Lung (tissue), 11 donors: ENCODE measurements at regions not wholly inside any gene's neighbourhood (a gene's known extent, or its start where the extent isn't known, plus 50 kb on each side); places are given as distances from the start of the nearest gene placed in this dataset.

Experiments used
- ATAC-seq: fragments of 200-7000 bp; cut with Tn5 transposase; one replicate; pipeline ENCODE4 v1.9.1; 2020; ENCODE audit warnings: moderate number of reproducible peaks; ENCODE audit not compliant: insufficient read depth, low FRiP score
- DNase-seq, 3 donors: peaks; one replicate each; pipeline ENCODE4 v3.0.0-alpha.2; 2013 to 2017
- H3K27ac ChIP-seq, 2 donors: one replicate each; pipeline ENCODE4 v1.5.1; 2013; ENCODE audit warnings: mild to moderate bottlenecking in 2 of 2, moderate library complexity in 2 of 2, control low read depth in 1 of 2, inconsistent platforms in 1 of 2, low read depth in 1 of 2, low read length in 1 of 2
- H3K27me3 ChIP-seq, 3 donors: one replicate each; pipeline ENCODE4 v1.5.1; 2013; ENCODE audit warnings: low read length in 2 of 3; ENCODE audit not compliant: control insufficient read depth in 3 of 3, insufficient read depth in 3 of 3
- H3K36me3 ChIP-seq, 4 donors: one replicate each; pipeline ENCODE4 v1.5.1; 2013; ENCODE audit warnings: low read length in 4 of 4, mild to moderate bottlenecking in 1 of 4, moderate library complexity in 1 of 4; ENCODE audit not compliant: control insufficient read depth in 4 of 4, insufficient read depth in 4 of 4
- H3K4me1 ChIP-seq, 5 donors: one replicate each; pipeline ENCODE4 v1.5.1; 2013; ENCODE audit warnings: low read length in 5 of 5, mild to moderate bottlenecking in 2 of 5, moderate library complexity in 1 of 5; ENCODE audit not compliant: control insufficient read depth in 5 of 5, insufficient read depth in 5 of 5
- H3K4me3 ChIP-seq: one replicate; pipeline ENCODE4 v1.5.1; 2013; ENCODE audit warnings: mild to moderate bottlenecking, control low read depth, moderate library complexity
- H3K9ac ChIP-seq, 2 donors: one replicate each; pipeline ENCODE4 v1.5.1; 2013; ENCODE audit warnings: low read length in 2 of 2, control low read depth in 1 of 2; ENCODE audit not compliant: insufficient read depth in 1 of 2
- H3K9me3 ChIP-seq, 4 donors: one replicate each; pipeline ENCODE4 v1.5.1; 2013; ENCODE audit warnings: low read length in 3 of 4, mild to moderate bottlenecking in 1 of 4, moderate library complexity in 1 of 4; ENCODE audit not compliant: control insufficient read depth in 4 of 4, insufficient read depth in 3 of 4
- WGBS, 2 donors: extraction: QIAGEN DNeasy Blood & Tissue Kit; methylation state at CpG; one replicate each; pipeline ENCODE4 v1.1.7; 2013; 5-methylcytosine and 5-hydroxymethylcytosine counted together
- TF ChIP-seq, protein P1 (sequence below): IDR thresholded peaks from 2 replicates; pipeline ENCODE4 v1.5.1; 2012; ENCODE audit warnings: mild to moderate bottlenecking; ENCODE audit errors: control extremely low read depth, extremely low read depth
- donor health status: control.
- donor health status: control.
- donor health status: Bipolar disorder and iron deficiency.
- donor health status: healthy.
- donor health status: DM: yes; HTN: yes; CAD: no.

GRCh38 chr5:57947181-57947580, 464.6 kb upstream of the ACTBL2 start:
- DNase-seq (peak; percentile 86 to 94 (median 91)), ATAC-seq (no peak)
- 76 to 78% methylated on average over 5 of the region's 5 CpGs for WGBS, 2 donors
- Histone ChIP-seq H3K27me3 (no peaks in the 10 kb centered on the region), H3K27ac (no peak overlapping the region), H3K36me3 (no peaks in the 10 kb centered on the region), H3K4me1 (peaks cover 0 to 15% (median 0%) of the 10 kb centered on the region in 5 donors), H3K9me3 (peaks cover 0 to 1% (median 0%) of the 10 kb centered on the region in 4 donors), H3K9ac (no peak overlapping the region), H3K4me3 (no peak overlapping the region)
- TF ChIP-seq, protein P1, sequence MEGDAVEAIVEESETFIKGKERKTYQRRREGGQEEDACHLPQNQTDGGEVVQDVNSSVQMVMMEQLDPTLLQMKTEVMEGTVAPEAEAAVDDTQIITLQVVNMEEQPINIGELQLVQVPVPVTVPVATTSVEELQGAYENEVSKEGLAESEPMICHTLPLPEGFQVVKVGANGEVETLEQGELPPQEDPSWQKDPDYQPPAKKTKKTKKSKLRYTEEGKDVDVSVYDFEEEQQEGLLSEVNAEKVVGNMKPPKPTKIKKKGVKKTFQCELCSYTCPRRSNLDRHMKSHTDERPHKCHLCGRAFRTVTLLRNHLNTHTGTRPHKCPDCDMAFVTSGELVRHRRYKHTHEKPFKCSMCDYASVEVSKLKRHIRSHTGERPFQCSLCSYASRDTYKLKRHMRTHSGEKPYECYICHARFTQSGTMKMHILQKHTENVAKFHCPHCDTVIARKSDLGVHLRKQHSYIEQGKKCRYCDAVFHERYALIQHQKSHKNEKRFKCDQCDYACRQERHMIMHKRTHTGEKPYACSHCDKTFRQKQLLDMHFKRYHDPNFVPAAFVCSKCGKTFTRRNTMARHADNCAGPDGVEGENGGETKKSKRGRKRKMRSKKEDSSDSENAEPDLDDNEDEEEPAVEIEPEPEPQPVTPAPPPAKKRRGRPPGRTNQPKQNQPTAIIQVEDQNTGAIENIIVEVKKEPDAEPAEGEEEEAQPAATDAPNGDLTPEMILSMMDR: no peak

GRCh38 chr5:57940879-57941278, 458.3 kb upstream of the ACTBL2 start:
- TF ChIP-seq, protein P1: no peak
- H3K9me3 ChIP-seq: no peaks in the 10 kb centered on the region
- WGBS, 2 donors: 90 to 92% methylated on average over 3 of the region's 3 CpGs
- no peaks in the 10 kb centered on the region for H3K36me3 ChIP-seq
- ATAC-seq (no peak), DNase-seq (no peak)
- H3K27me3 ChIP-seq: no peaks in the 10 kb centered on the region
- H3K9ac ChIP-seq: no peak overlapping the region
- no peak overlapping the region for H3K27ac ChIP-seq
- H3K4me1 ChIP-seq: peaks cover 0 to 7% (median 0%) of the 10 kb centered on the region in 5 donors
- H3K4me3 ChIP-seq: no peak overlapping the region

GRCh38 chr5:57940236-57940635, 457.6 kb upstream of the ACTBL2 start:
- H3K36me3 ChIP-seq: no peaks in the 10 kb centered on the region
- H3K4me1 ChIP-seq: peaks cover 0 to 7% (median 0%) of the 10 kb centered on the region in 5 donors
- no peak for DNase-seq
- no peak overlapping the region for H3K27ac ChIP-seq
- no peaks in the 10 kb centered on the region for H3K27me3 ChIP-seq
- H3K9ac ChIP-seq: no peak overlapping the region
- TF ChIP-seq, protein P1: no peak
- H3K9me3 ChIP-seq: no peaks in the 10 kb centered on the region
- H3K4me3 ChIP-seq: no peak overlapping the region
- no peak for ATAC-seq
- WGBS, 2 donors: 92 to 93% methylated on average over 3 of the region's 3 CpGs

GRCh38 chr5:57939771-57940170, 457.2 kb upstream of the ACTBL2 start:
- H3K4me1 ChIP-seq: peaks cover 0 to 7% (median 0%) of the 10 kb centered on the region in 5 donors
- H3K4me3 ChIP-seq: no peak overlapping the region
- H3K9ac ChIP-seq: no peak overlapping the region
- WGBS, 2 donors: 51 to 64% methylated on average over 3 of the region's 3 CpGs
- no peaks in the 10 kb centered on the region for H3K36me3 ChIP-seq
- ATAC-seq: no peak
- no peak overlapping the region for H3K27ac ChIP-seq
- TF ChIP-seq, protein P1: no peak
- no peaks in the 10 kb centered on the region for H3K27me3 ChIP-seq
- DNase-seq: no peak
- H3K9me3 ChIP-seq: no peaks in the 10 kb centered on the region
